SU-DHL-6 (cell line): ENCODE measurements at regions not wholly inside any gene's neighbourhood (a gene's known extent, or its start where the extent isn't known, plus 50 kb on each side); places are given as distances from the start of the nearest gene placed in this dataset.

Experiments used
- H2AFZ ChIP-seq: fragments of 200-600 bp; sonication (generic); 2 replicates; pipeline ENCODE4 v1.6.1; 2014; ENCODE audit warnings: low read depth, mild to moderate bottlenecking, moderate library complexity, mixed read lengths, antibody characterized with exemption, low read length; ENCODE audit not compliant: severe bottlenecking
- H3F3A ChIP-seq: fragments of 200-600 bp; shearing (Covaris generic); 2 replicates; pipeline ENCODE4 v1.6.0; 2016; ENCODE audit warnings: antibody characterized with exemption, mild to moderate bottlenecking; ENCODE audit not compliant: insufficient read depth
- H3K27ac ChIP-seq: fragments of 200-600 bp; sonication (generic); 2 replicates; pipeline ENCODE4 v1.5.1; 2016; ENCODE audit warnings: low read depth, mild to moderate bottlenecking, low read length, moderate library complexity, mixed read lengths
- H3K27me3 ChIP-seq: fragments of 200-600 bp; sonication (generic), shearing (Covaris generic); 2 replicates; pipeline ENCODE4 v1.6.0; 2014; ENCODE audit warnings: mild to moderate bottlenecking, low read length
- H3K36me3 ChIP-seq: fragments of 200-600 bp; sonication (generic); 2 replicates; pipeline ENCODE4 v1.6.1; 2014; ENCODE audit warnings: mild to moderate bottlenecking, low read length, mixed read lengths
- H3K4me2 ChIP-seq: fragments of 300-600, 200-600 bp; shearing (Covaris generic), sonication (generic); 2 replicates; pipeline ENCODE4 v1.6.0; 2014; ENCODE audit warnings: low read length, low read depth, mild to moderate bottlenecking; ENCODE audit not compliant: poor library complexity, severe bottlenecking
- H3K4me3 ChIP-seq: fragments of 200-600 bp; sonication (generic); 2 replicates; pipeline ENCODE4 v1.5.1; 2014; ENCODE audit warnings: antibody characterized with exemption, low read length, mild to moderate bottlenecking, mixed read lengths; ENCODE audit not compliant: insufficient read depth, poor library complexity, severe bottlenecking
- H3K79me2 ChIP-seq: fragments of 200-600 bp; sonication (generic); 2 replicates; pipeline ENCODE4 v1.6.1; 2014; ENCODE audit warnings: mild to moderate bottlenecking, low read length, moderate library complexity; ENCODE audit not compliant: insufficient read depth
- H3K9ac ChIP-seq: fragments of 200-600 bp; sonication (generic); 2 replicates; pipeline ENCODE4 v1.7.0; 2014; ENCODE audit warnings: mild to moderate bottlenecking, low read length
- H3K9me2 ChIP-seq: fragments of 200-600 bp; sonication (generic); replicated peaks from 2 replicates; pipeline ENCODE4 v1.6.1; 2014; ENCODE audit warnings: low read length; ENCODE audit not compliant: insufficient read depth
- H3K9me3 ChIP-seq: fragments of 200-600 bp; sonication (generic); 2 replicates; pipeline ENCODE4 v1.6.1; 2014; ENCODE audit warnings: low read length, mixed read lengths; ENCODE audit not compliant: insufficient read depth
- H4K20me1 ChIP-seq: fragments of 200-600 bp; sonication (generic); 2 replicates; pipeline ENCODE4 v1.6.1; 2014; ENCODE audit warnings: low read depth, mild to moderate bottlenecking, antibody characterized with exemption, low read length, moderate library complexity, mixed read lengths
- CTCF ChIP-seq: fragments of 200-600 bp; sonication (generic); IDR thresholded peaks from one replicate; pipeline ENCODE4 v1.5.1; 2017; ENCODE audit warnings: antibody characterized with exemption, mild to moderate bottlenecking, low read length, moderate library complexity; ENCODE audit not compliant: insufficient read depth, poor library complexity, severe bottlenecking
- EZH2phosphoT487 ChIP-seq: fragments of 200-600 bp; sonication (generic), shearing (Covaris generic); conservative IDR thresholded peaks from 2 replicates; pipeline ENCODE4 v1.6.1; 2018; ENCODE audit warnings: mild to moderate bottlenecking, antibody characterized with exemption, low read length, moderate library complexity, mixed read lengths

- Histone ChIP-seq H3K4me3 (no peak overlapping the region), H2AFZ (no peak overlapping the region), H4K20me1 (no peaks in the 10 kb centered on the region), H3K36me3 (no peaks in the 10 kb centered on the region), H3K4me2 (no peak overlapping the region), H3K9me3 (peaks cover 5% of the 10 kb centered on the region; the same call in 1 of the 2 replicates), H3K9ac (no peak overlapping the region), H3K27me3 (no peaks in the 10 kb centered on the region), H3F3A (no peaks in the 10 kb centered on the region), H3K9me2 (no peaks in the 10 kb centered on the region), H3K27ac (no peak overlapping the region), H3K79me2 (no peaks in the 10 kb centered on the region)
- no peak for TF ChIP-seq CTCF
- no peak for TF ChIP-seq EZH2phosphoT487
Observed at GRCh38 chr2:239832490-239833268, 192.5 kb downstream of the NDUFA10 start.

GRCh38 chr2:239831861-239832489 is 193.2 kb downstream of the NDUFA10 start:
- Histone ChIP-seq H3K4me3 (no peak overlapping the region), H2AFZ (no peak overlapping the region), H4K20me1 (no peaks in the 10 kb centered on the region), H3K79me2 (no peaks in the 10 kb centered on the region), H3K9me3 (peaks cover 4% of the 10 kb centered on the region; the same call in 1 of the 2 replicates), H3K27ac (no peak overlapping the region), H3K9ac (no peak overlapping the region), H3K27me3 (no peaks in the 10 kb centered on the region), H3K9me2 (no peaks in the 10 kb centered on the region), H3F3A (no peaks in the 10 kb centered on the region), H3K4me2 (no peak overlapping the region), H3K36me3 (no peaks in the 10 kb centered on the region)
- TF ChIP-seq EZH2phosphoT487 (no peak), CTCF (no peak)

GRCh38 chr2:239831001-239831731 is 194.0 kb downstream of the NDUFA10 start:
- no peak for TF ChIP-seq CTCF
- TF ChIP-seq EZH2phosphoT487 = no peak
- Histone ChIP-seq H3K27me3 (no peaks in the 10 kb centered on the region), H2AFZ (no peak overlapping the region), H3K27ac (no peak overlapping the region), H3K9ac (no peak overlapping the region), H3K9me3 (no peaks in the 10 kb centered on the region), H3K79me2 (no peaks in the 10 kb centered on the region), H4K20me1 (no peaks in the 10 kb centered on the region), H3K4me3 (no peak overlapping the region), H3F3A (no peaks in the 10 kb centered on the region), H3K9me2 (no peaks in the 10 kb centered on the region), H3K4me2 (no peak overlapping the region), H3K36me3 (no peaks in the 10 kb centered on the region)
